GM19193 (cell line): ENCODE measurements at regions not wholly inside any gene's neighbourhood (a gene's known extent, or its start where the extent isn't known, plus 50 kb on each side); places are given as distances from the start of the nearest gene placed in this dataset.

Experiments used
- POLR2A ChIP-seq: IDR thresholded peaks from 4 replicates; pipeline ENCODE4 v1.6.1; 2011; ENCODE audit not compliant: insufficient read depth, insufficient read length; ENCODE audit errors: extremely low read depth

DNA sequence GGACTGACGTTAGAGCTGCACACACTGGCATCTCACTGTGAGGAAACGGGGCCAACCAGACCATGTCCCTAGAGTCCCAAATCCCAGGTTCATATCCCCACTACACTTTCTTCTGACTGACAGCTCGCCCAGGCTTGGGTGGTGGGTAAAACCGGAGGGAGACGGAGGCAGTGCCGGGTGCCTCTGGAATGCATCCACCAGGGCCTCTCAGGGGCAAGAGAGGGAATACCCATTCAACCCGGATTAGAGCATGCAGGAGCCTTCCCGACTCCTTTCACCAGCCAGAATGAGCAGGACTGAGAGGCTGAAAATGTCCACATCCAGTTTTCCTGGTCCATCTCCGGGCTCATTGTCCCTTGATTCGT, 297.2 kb downstream of the ADGRD1 start:
- TF ChIP-seq POLR2A, result no peak

DNA sequence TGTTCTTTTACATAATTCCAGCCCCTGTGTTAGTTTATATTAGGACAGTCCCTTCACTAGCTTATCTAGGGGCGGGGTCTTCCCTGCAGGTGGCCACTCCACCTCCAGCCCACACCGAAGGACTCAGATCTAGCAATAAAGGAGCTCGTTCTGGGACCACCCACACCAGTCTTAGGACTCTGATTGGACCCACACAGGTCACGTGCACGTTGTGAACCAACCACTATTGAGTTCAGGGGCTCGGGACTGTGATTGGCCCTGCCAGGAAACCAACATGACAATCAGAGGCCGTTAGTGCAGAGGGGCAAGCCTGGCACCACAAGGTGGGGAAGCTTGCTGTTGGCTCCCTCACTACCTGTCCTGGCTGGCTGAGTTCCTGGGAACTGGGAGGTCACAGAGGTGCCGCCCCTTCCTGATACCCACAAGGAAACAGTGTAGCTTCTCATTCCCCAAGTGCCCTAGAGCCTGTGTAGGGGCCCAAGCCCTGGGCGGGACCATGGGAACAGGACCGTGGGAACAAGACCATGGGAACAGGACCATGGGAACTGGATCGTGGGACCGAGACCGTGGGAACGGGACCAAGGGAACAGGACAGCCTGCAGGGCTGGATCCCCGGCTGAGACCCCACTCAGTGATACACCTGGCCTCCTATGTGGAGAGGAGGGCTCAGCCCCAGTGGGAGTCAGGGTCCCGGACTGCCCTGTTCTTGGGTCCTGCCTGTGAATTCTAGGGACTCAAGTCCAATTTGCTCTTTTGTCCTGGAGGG, 297.8 kb downstream of the ADGRD1 start:
- no peak for TF ChIP-seq POLR2A

DNA sequence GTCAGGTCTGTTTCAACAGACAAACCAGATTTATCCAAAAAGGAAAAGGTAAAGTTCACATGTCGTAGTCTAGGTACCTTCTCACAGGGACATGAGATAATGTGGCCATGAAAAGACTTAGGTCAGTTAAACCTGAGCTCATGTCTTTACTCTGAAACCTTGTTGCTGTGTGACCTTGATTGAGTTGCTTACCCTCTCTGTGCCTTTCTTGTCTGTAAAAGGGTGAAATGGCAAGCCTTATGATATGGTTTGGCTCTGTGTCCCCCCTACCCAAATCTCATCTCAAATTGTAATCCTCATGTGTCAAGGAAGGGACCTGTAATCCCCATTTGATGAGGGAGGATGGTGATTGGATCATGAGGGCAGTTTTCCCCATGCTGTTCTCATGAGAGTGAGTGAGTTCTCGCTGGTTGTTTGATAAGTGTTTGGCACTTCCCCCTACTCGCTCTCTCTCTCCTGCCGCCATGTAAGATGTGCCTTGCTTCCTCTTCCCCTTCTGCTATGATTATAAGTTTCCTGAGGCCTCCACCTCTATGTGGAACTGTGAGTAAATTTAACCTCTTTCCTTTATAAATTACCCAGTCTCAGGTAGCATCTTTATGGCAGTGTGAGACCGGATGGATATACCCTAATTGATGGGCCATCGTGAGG, 299.8 kb downstream of the ADGRD1 start:
- TF ChIP-seq POLR2A, result no peak

DNA sequence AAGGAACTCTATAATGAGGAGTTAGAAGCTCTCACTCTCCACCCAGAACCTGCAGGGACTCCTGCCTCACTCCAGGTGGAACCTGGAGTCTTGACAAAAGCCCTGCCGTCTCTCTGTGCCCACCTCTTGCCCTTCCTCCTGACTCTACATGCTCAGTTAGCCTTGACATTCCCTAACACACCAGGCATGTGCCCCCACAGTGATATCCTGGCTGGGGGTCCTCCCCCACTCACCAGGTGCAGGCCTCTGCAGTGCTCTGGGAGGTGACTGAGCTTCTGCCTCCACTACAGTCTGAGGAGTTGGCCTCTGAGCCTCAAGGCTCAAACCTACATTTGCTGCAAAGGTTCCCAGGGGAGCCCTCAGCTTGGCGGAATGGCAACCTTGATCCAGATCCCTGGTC, 300.7 kb downstream of the ADGRD1 start:
- TF ChIP-seq POLR2A, result no peak

DNA sequence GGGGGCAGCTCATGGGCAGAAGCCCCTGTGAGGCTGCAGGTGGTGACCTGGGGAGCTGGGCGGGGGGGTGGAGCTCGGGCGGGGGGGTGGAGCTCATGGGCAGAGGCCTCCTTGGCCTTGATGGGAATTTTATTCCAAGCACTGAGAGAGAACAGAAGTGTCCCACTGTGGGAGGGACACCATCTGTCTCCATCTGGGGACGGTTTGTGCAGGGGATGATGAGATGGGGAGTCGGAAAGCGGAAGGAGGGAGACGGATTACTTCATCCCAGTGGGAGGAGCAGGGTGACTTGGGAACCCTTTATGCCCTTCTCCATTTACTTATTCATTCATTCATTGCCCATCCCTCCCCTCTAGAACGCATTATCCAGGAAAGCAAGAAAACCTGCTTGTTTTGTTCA, 304.7 kb downstream of the ADGRD1 start:
- TF ChIP-seq POLR2A, result no peak

DNA sequence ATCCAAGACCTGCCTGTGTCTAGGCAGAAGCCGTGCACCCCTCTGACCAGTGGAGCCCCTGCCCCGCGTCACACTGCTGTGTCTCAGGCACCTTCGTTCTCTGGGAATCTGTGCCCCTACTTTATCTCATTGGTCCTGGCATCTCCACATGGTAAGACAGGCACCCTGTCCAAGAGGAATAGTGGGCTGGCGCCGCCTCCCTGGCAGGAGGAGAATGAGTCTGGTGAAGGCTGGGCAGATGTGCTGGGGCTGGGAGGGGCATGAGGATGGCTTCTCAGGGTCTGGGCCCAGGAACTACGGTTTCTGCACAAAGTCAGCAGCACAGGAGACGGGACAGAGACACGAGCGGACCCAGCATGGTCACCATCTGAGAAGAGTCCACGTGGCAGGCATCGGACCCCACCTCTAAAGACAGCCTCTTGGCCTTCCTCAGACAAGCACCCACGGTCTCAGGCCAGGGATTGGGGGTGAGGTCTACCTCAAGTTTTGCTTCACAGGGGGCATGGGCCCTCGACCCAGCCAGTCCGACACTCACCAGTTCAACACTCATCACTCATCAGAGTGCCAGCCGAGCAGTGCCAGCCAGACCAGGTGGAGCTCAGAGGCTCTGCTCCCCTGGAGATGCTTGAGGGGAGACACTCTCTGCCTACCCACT, 306.7 kb downstream of the ADGRD1 start:
- TF ChIP-seq POLR2A, result no peak

DNA sequence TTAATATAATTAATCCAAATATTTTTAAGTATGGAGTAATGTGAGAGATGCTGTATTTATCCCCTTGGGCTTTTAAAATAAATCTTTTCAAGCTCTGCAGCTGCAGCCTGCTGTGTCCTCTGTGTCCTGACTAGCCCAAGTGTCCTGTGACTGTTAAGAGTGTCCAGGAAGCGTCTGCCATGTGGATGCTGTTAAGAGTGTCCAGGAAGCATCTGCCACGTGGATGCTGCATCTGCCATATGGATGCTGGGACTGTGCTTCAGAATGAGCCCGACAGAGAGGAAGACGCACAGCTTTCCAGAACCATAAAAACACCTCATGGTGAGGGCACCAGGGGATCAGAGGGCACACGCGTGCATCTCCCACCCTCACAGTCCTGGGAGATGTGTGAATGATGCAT, 307.2 kb downstream of the ADGRD1 start:
- no peak for TF ChIP-seq POLR2A

DNA sequence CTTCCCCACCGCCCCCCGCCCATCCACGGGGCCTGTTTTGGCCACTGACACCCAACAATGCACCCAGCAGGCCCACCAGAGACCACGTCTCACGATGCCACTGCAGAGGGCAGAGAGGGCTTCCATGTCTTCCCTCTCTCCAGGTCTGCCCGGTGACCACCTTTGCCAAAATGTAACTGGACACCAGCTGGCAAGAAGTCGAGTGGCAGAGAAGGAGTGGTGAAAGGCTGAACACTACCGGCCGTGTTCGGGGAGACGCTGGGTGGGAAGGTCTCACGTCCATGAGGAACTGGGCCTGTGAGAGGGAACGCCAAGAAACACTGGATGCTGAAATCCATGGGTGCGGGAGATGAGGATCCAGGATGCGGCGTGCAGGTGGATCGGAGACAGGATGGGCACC, 308.2 kb downstream of the ADGRD1 start:
- no peak for TF ChIP-seq POLR2A

DNA sequence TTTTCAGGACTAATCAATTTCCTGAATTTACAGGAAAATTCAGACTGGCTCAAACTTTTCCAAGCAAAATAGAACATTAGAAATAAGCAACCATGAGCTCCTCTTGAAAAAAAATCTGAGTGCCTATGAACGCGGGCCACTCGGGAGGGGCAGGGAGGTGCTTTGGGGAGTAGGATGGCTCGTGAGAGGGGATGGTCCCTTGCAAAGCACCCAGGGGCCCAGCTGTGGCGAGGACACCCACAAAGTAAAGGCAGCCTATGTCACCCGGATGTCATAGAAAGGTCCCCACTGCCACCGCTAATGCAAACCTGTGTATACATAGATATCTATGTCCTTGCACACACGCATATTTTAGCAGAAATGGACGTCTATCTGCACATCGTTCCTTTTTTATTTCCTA, 309.9 kb downstream of the ADGRD1 start:
- no peak for TF ChIP-seq POLR2A

DNA sequence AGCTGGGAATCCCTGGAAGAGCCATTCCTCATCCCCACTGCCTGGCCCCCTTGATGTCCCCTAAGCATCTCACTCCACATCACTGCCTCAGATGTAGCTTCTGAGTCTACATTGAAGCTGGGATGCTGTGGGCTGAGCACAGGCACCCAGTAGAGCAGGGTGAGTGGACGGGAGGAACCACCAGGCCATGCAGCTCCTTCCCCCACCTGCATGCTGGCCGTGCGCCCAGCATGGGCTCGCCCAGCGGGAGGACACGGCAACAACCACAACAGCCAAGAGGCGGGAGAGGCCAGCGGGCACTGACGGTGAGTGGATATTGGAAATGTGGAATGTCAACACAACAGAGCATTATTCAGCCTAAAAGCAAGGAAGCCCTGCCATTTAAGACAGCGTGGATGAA, 310.9 kb downstream of the ADGRD1 start:
- TF ChIP-seq POLR2A, result no peak

DNA sequence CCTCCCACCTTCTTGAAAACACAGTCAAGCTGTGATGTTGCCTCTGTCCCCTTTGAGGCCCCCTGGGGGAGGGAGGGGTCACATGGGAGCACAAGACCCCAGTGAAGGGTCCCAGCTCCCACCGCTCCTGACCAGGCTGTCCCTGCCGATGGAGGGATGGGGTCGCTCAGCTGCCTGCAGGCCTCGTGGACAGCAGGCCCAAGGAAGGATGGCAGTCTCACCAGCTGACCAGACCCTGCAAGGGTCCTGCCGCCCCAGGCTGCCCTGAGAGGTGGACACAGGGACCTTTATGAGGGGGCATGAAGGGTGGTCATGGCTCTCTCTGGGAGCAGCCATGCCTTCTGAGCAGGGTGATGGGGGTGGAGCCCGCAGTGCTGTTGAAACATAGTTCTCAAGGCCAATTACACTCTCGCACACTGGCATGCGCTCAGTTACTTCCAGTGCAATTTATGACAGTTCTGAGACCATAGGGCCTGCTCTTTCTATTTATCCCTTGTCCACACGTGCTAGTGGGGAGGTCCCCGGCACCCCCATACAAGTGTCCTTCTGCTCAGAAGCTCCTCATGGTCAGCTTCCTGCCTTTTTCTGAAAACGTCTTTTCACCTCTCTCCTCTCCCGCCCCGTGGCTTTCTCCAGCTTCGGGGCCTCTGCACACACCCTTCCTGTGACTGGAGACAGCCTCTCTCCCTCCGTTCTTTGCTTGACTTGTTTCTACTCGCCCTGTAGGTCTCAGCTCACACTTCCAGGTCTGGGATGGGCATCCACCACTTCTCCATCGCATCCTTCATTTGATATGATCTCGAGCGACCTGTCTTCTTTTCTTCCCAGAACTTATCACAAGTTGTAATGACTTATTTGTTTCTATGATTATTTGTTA, 313.1 kb downstream of the ADGRD1 start:
- TF ChIP-seq POLR2A, result no peak

DNA sequence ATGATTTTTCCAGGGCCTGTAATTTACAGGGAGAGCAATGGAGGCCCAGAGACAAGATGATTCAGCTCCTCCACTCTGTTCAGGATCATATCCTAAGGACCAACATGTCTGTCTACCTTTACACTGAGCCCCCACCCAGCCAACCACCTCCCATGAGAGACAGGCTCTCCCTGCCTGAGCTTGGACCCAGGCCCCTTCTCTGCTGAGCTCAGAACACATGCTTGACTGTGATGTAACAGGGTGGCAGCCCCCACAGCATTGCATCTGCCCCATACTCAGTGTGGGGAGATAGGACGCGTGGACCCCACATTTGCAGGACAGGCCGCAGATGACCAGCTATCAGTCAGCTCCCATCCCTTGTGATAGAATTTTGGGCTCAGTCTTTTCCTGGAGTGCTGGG, 313.9 kb downstream of the ADGRD1 start:
- TF ChIP-seq POLR2A, result no peak

DNA sequence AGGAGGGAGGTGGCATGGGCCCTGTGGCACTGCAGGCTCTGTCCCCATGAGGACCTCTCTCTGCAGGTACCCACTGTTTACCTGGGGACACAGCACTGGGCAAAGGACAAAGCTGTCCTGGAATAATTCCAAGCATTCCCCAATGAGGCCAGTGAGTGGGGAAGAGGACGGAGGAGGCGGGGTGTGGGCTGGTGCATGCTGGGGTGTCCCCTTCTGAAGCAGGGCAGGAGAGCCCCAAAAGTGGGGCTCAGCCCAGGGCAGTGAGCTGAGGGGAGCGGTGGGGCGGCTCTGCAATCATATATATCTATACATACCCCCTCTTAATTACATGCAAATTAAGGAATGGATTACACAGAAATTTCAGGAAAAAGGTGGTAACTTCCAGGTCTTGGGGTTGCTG, 315.8 kb downstream of the ADGRD1 start:
- no peak for TF ChIP-seq POLR2A

DNA sequence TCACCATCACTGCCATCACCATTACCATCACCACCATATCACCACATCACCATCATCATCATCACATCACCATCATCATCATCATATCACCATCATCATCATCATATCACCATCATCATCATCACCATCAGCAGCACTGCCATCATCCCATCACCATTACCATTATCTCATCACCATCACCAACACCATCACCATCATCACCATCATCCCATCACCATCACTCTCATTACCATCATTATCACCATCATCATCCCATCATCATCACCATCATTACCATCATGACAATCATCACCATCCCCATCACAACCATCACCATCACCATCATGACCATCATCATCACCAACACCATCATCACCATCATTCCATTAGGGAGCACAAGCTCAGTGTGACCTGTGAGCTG, 318.0 kb downstream of the ADGRD1 start:
- no peak for TF ChIP-seq POLR2A

DNA sequence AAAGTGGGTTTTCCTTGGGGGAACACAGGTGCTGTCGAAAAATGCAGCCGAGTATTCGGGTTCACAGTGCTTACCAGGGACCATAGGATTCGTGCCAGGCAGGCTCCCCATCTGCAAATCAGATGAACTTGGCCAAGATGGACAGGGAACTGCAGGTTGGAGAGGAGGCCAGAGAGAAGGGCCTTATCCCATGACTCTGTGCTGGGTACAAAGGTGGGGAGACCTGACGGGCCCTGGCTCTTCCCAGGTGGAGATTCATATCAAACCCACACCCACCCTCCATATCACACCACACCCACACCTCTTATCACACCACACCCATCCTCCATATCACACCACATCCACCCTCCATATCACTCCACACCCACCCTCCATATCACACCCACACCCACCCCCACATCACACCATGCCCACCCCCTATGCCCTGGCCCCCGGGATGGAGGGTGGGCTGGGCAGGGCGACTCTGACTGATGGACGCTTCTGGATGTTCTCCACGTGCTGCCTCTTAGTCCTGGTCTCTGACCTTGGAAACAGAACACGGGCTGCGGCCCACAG, 319.7 kb downstream of the ADGRD1 start:
- no peak for TF ChIP-seq POLR2A
